Stomach (tissue), 8 donors: ENCODE measurements at regions not wholly inside any gene's neighbourhood (a gene's known extent, or its start where the extent isn't known, plus 50 kb on each side); places are given as distances from the start of the nearest gene placed in this dataset.

Experiments used
- DNase-seq, 2 donors: peaks; one replicate each; pipeline versions ENCODE4 v3.0.0 to v3.0.0-alpha.2; 2013 to 2019
- H3K27ac ChIP-seq, 5 donors: fragments of 200-600 bp in 4 of 5; sonication (generic) in 4 of 5; one replicate each; pipeline ENCODE4 v1.5.1; 2013 to 2019; ENCODE audit warnings: mild to moderate bottlenecking in 1 of 5, moderate library complexity in 1 of 5
- H3K27me3 ChIP-seq, 3 donors: fragments of 200-600 bp; sonication (generic); one replicate each; pipeline ENCODE4 v1.5.1; 2017 to 2019; ENCODE audit warnings: mixed run types in 1 of 3
- H3K36me3 ChIP-seq, 4 donors: fragments of 200-600 bp; sonication (generic); 1 replicate in 3 of 4; 2 replicates in 1 of 4; pipeline ENCODE4 v1.5.1; 2016 to 2019
- H3K4me1 ChIP-seq, 4 donors: fragments of 200-600 bp; sonication (generic); one replicate each; pipeline ENCODE4 v1.5.1; 2016 to 2019
- H3K4me3 ChIP-seq, 4 donors: fragments of 200-600 bp; sonication (generic) in 3 of 4; one replicate each; pipeline ENCODE4 v1.5.1; 2016 to 2019; ENCODE audit warnings: mild to moderate bottlenecking in 1 of 4
- H3K9me3 ChIP-seq, 4 donors: fragments of 200-600 bp; sonication (generic); one replicate each; pipeline ENCODE4 v1.5.1; 2016 to 2019
- CTCF ChIP-seq, 7 experiments: fragments of 450-650 bp in 4 of 7; fragments of 200-600 bp in 3 of 7; sonication (generic) in 3 of 7; IDR thresholded peaks; one replicate each; pipeline ENCODE4 v1.5.1; 2016 to 2019; ENCODE audit warnings: antibody characterized with exemption in 7 of 7, control low read depth in 2 of 7, mild to moderate bottlenecking in 1 of 7
- EP300 ChIP-seq: sonication (generic); formaldehyde crosslinking; IDR thresholded peaks from one replicate; pipeline ENCODE4 v1.6.1; 2017; ENCODE audit warnings: antibody characterized with exemption
- POLR2A ChIP-seq, 4 donors: fragments of 450-650 bp; IDR thresholded peaks; one replicate each; pipeline ENCODE4 v1.6.1; 2016; ENCODE audit warnings: antibody characterized with exemption in 4 of 4, control low read depth in 2 of 4, mild to moderate bottlenecking in 1 of 4, moderate library complexity in 1 of 4
- POLR2AphosphoS5 ChIP-seq, 3 donors: sonication (generic); formaldehyde crosslinking; IDR thresholded peaks; one replicate each; pipeline ENCODE4 v1.6.1; 2016; ENCODE audit warnings: antibody characterized with exemption in 3 of 3
- WGBS, 5 donors: extraction: QIAGEN DNeasy Blood & Tissue Kit in 3 of 5; methylation state at CpG; one replicate each; pipeline versions ENCODE4 v1.1.5 to v1.1.7; 2013 to 2018; 5-methylcytosine and 5-hydroxymethylcytosine counted together
- intact Hi-C: fragments of 100-400 bp; cut with DNase I; formaldehyde crosslinking; loops from one replicate; pipeline ENCODE4 v1.15.1; 2023; ENCODE audit warnings: low total_unique reads
- donor health status: healthy with polysubstance abuse.
- donor health status: Bipolar disorder and iron deficiency.
- donor health status: healthy.

- 43 to 49% (median 47%) methylated on average over 5 of the region's 5 CpGs for WGBS, 5 donors
- Histone ChIP-seq H3K4me3 (no peak overlapping the region), H3K27me3 (no peaks in the 10 kb centered on the region), H3K36me3 (no peaks in the 10 kb centered on the region), H3K4me1 (no peaks in the 10 kb centered on the region), H3K9me3 (no peaks in the 10 kb centered on the region), H3K27ac (no peak overlapping the region)
- TF ChIP-seq CTCF (IDR thresholded peaks at IDR 0.05) (peak in 3 of 7 experiments; percentile 18 to 59 (median 37)), EP300 (no peak), POLR2AphosphoS5 (IDR thresholded peaks at IDR 0.05) (no peak)
- peak; percentile 67 to 79 for DNase-seq
- intact Hi-C loops, result no loop called here
Measured at GRCh38 chr14:78022059-78022458, 148.1 kb upstream of the NRXN3 start.

- WGBS, 5 donors, result 73 to 86% (median 81%) methylated on average over 2 of the region's 2 CpGs
Measured at GRCh38 chr14:78023112-78023511, 147.1 kb upstream of the NRXN3 start.

GRCh38 chr14:78028471-78028870 is 141.7 kb upstream of the NRXN3 start:
- Histone ChIP-seq H3K4me3 (no peak overlapping the region), H3K27me3 (peaks cover 0 to 23% (median 4%) of the 10 kb centered on the region in 3 donors), H3K36me3 (no peaks in the 10 kb centered on the region), H3K27ac (no peak overlapping the region), H3K4me1 (no peaks in the 10 kb centered on the region), H3K9me3 (no peaks in the 10 kb centered on the region)
- WGBS, 5 donors, result 56 to 81% (median 68%) methylated on average over 1 of the region's 1 CpG
- intact Hi-C loops, result no loop called here
- TF ChIP-seq POLR2A (IDR thresholded peaks at IDR 0.05) (no peak), EP300 (no peak), CTCF (IDR thresholded peaks at IDR 0.05) (no peak), POLR2AphosphoS5 (IDR thresholded peaks at IDR 0.05) (no peak)
- DNase-seq, result no peak

More at GRCh38 chr14:78023112-78023511, 147.1 kb upstream of the NRXN3 start:
- TF ChIP-seq POLR2A (IDR thresholded peaks at IDR 0.05) (no peak), CTCF (IDR thresholded peaks at IDR 0.05) (no peak), POLR2AphosphoS5 (IDR thresholded peaks at IDR 0.05) (no peak), EP300 (no peak)
- Histone ChIP-seq H3K27ac (no peak overlapping the region), H3K4me1 (no peaks in the 10 kb centered on the region), H3K27me3 (no peaks in the 10 kb centered on the region), H3K9me3 (no peaks in the 10 kb centered on the region), H3K4me3 (no peak overlapping the region), H3K36me3 (no peaks in the 10 kb centered on the region)
- DNase-seq, result no peak
- intact Hi-C loops, result no loop called here

DNA sequence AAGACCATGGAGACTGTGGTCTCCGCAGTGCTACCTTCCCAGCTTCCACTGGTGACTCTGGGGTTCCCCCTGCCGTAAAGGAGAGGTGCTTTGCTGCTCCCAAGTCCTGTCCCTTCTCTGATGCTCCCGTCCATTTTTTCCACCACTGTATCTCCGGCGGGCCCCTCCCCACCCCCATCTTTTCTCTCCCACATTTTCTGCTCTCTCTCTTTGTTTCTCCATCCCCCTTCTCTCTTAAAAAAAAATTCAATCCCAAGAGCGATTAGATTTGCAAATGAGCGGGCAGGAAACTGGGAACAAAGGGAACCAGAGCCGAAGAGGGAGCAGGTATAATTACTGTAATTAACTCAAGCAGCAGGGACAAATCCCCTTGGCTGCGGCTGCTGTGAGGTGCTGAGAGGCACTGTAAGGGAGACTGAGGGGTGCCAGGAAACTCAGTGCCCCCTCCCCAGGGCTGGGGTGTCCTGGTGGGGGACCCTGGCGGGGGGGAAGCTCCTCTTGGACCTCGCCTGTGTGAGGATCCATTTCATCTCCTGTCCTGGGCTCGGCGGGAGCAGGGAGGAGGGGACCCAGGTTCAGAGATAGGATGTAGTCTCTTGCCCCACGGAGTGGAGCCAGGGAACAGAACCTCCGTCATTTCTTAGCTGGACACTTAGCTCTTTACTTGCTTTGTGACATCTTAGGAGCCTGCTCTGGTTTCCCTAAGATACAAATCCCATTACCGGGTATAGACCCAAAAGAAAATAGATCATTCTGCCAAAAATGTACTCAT is 140.4 kb upstream of the NRXN3 start:
- intact Hi-C loops, result no loop called here
- no peak for TF ChIP-seq CTCF (IDR thresholded peaks at IDR 0.05)
- TF ChIP-seq POLR2A (IDR thresholded peaks at IDR 0.05), result no peak
- no peak for TF ChIP-seq POLR2AphosphoS5 (IDR thresholded peaks at IDR 0.05)
- no peak for TF ChIP-seq EP300
- H3K27ac ChIP-seq, result no peak overlapping the region
- peaks cover 0 to 23% (median 4%) of the 10 kb centered on the region in 3 donors for H3K27me3 ChIP-seq
- H3K36me3 ChIP-seq, result no peaks in the 10 kb centered on the region
- H3K4me3 ChIP-seq, result no peak overlapping the region
- 24 to 38% (median 26%) methylated on average over 11 to 16 of the region's 16 CpGs for WGBS, 5 donors
- peak in 1 of 2 donors; percentile 11 for DNase-seq
- no peaks in the 10 kb centered on the region for H3K9me3 ChIP-seq
- no peaks in the 10 kb centered on the region for H3K4me1 ChIP-seq
